GM06990 (cell line): ENCODE measurements at regions not wholly inside any gene's neighbourhood (a gene's known extent, or its start where the extent isn't known, plus 50 kb on each side); places are given as distances from the start of the nearest gene placed in this dataset.
"Not testable (repeated sequence)": the region's sequence is repeated elsewhere in the genome, so short reads cannot be mapped to it uniquely, and the experiment has no call there.

Source experiments
- DNase-seq: peaks from one replicate; pipeline ENCODE4 v3.0.0-alpha.2; 2011; ENCODE audit not compliant: insufficient read length; ENCODE audit errors: extremely low read depth
- H3K27me3 ChIP-seq: replicated peaks from 2 replicates; pipeline ENCODE4 v1.6.0; 2011; ENCODE audit warnings: low read length; ENCODE audit not compliant: control insufficient read depth, insufficient read depth
- H3K36me3 ChIP-seq: 2 replicates; pipeline ENCODE4 v1.5.1; 2011; ENCODE audit warnings: low read length; ENCODE audit not compliant: control insufficient read depth, insufficient read depth
- H3K4me3 ChIP-seq: replicated peaks from 2 replicates; pipeline ENCODE4 v1.5.1; 2011; ENCODE audit warnings: low read depth, mild to moderate bottlenecking, control low read depth, low read length
- CTCF ChIP-seq: IDR thresholded peaks from 2 replicates; pipeline ENCODE4 v1.5.1; 2011; ENCODE audit warnings: low read length, control low read depth, mild to moderate bottlenecking, inconsistent platforms; ENCODE audit not compliant: insufficient read depth, poor library complexity, severe bottlenecking

GRCh38 chr11:33437529-33437928, 180.3 kb downstream of the HIPK3 start:
- H3K27me3 ChIP-seq: no peaks in the 10 kb centered on the region
- TF ChIP-seq CTCF: no peak
- no peaks in the 10 kb centered on the region for H3K36me3 ChIP-seq
- DNase-seq: no peak
- H3K4me3 ChIP-seq: no peak overlapping the region

- H3K36me3 ChIP-seq: no peaks in the 10 kb centered on the region
- no peak for DNase-seq
- H3K27me3 ChIP-seq: no peaks in the 10 kb centered on the region
- H3K4me3 ChIP-seq: no peak overlapping the region
- no peak for TF ChIP-seq CTCF
Observed at GRCh38 chr11:33435216-33435615, 178.0 kb downstream of the HIPK3 start.

GRCh38 chr11:33434294-33434693, 177.1 kb downstream of the HIPK3 start:
- no peak for DNase-seq
- TF ChIP-seq CTCF: no peak
- Histone ChIP-seq H3K36me3 (no peaks in the 10 kb centered on the region), H3K4me3 (no peak overlapping the region), H3K27me3 (no peaks in the 10 kb centered on the region)

GRCh38 chr11:33428435-33428834, 171.3 kb downstream of the HIPK3 start:
- not testable (repeated sequence) for DNase-seq, H3K27me3 ChIP-seq, H3K36me3 ChIP-seq, H3K4me3 ChIP-seq

- Histone ChIP-seq H3K36me3 (no peaks in the 10 kb centered on the region), H3K4me3 (no peak overlapping the region), H3K27me3 (no peaks in the 10 kb centered on the region)
- no peak for TF ChIP-seq CTCF
- DNase-seq: no peak
Observed at GRCh38 chr11:33420959-33421566, 163.9 kb downstream of the HIPK3 start.

GRCh38 chr11:33419924-33420323, 162.7 kb downstream of the HIPK3 start:
- TF ChIP-seq CTCF: no peak
- DNase-seq: no peak
- no peaks in the 10 kb centered on the region for H3K36me3 ChIP-seq
- no peaks in the 10 kb centered on the region for H3K27me3 ChIP-seq
- H3K4me3 ChIP-seq: no peak overlapping the region
